Left lung (tissue), 4 donors: ENCODE measurements at regions not wholly inside any gene's neighbourhood (a gene's known extent, or its start where the extent isn't known, plus 50 kb on each side); places are given as distances from the start of the nearest gene placed in this dataset.

ENCODE experiments used
- ATAC-seq: fragments of 200-7000 bp; cut with Tn5 transposase; one replicate; pipeline ENCODE4 v1.9.1; 2020; ENCODE audit warnings: moderate library complexity
- DNase-seq, 4 donors: peaks; one replicate each; pipeline ENCODE4 v3.0.0-alpha.2; 2013 to 2020
- H3K27ac ChIP-seq, 2 donors: fragments of 200-600 bp; sonication (generic) in 1 of 2; one replicate each; pipeline versions ENCODE4 v1.5.0 to v1.8.0; 2020 to 2021
- H3K27me3 ChIP-seq, 2 donors: fragments of 200-600 bp; sonication (generic) in 1 of 2; one replicate each; pipeline versions ENCODE4 v1.5.0 to v1.8.0; 2020 to 2021
- H3K36me3 ChIP-seq, 2 donors: fragments of 200-600 bp; sonication (generic) in 1 of 2; one replicate each; pipeline versions ENCODE4 v1.5.0 to v1.8.0; 2020 to 2021
- H3K4me1 ChIP-seq, 2 donors: fragments of 200-600 bp; one replicate each; pipeline ENCODE4 v1.8.0; 2021
- H3K4me3 ChIP-seq, 2 donors: fragments of 200-600 bp; sonication (generic) in 1 of 2; one replicate each; pipeline versions ENCODE4 v1.5.0 to v1.8.0; 2020 to 2021; ENCODE audit warnings: mild to moderate bottlenecking in 1 of 2
- H3K9me3 ChIP-seq, 2 donors: fragments of 200-600 bp; sonication (generic) in 1 of 2; one replicate each; pipeline versions ENCODE4 v1.5.0 to v1.8.0; 2020 to 2021
- CTCF ChIP-seq, 2 donors: fragments of 200-600 bp; sonication (generic) in 1 of 2; IDR thresholded peaks; one replicate each; pipeline versions ENCODE4 v1.5.0 to v1.8.0; 2021; ENCODE audit warnings: antibody characterized with exemption in 2 of 2
- intact Hi-C, 2 donors: fragments of 100-400 bp; cut with DNase I; formaldehyde crosslinking; loops; one replicate each; pipeline versions ENCODE4 v1.11.2 to v1.14.2; 2022
- donor health status: DM: no; HTN: yes; CAD: no.
- donor health status: DM: no; HTN: no; CAD: no.

DNA sequence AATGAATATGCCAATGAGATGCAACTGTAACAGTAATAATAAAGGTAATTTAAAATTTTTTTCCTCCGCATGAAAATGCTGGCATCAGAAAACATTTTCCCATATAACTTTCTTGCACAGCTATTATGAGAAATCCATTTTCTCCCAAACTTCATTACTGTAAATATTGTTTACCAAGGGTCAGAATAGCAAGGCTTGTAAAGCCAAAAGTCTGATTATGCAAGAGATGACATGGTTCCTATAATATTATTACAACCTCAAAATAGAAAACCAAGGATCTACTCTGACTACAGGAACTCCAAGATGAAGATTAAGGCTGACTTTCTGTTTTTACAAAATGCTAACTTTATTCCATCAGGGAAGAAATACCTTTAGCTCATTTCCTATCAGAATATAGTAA lies 162.7 kb upstream of the CDK1 start:
- Histone ChIP-seq H3K9me3 (no peaks in the 10 kb centered on the region), H3K27me3 (no peaks in the 10 kb centered on the region), H3K27ac (no peak overlapping the region), H3K4me1 (no peaks in the 10 kb centered on the region), H3K4me3 (no peak overlapping the region), H3K36me3 (no peaks in the 10 kb centered on the region)
- intact Hi-C loops: no loop called here
- no peak for ATAC-seq
- DNase-seq: peak in 1 of 4 donors; percentile 7
- no peak for TF ChIP-seq CTCF (IDR thresholded peaks at IDR 0.05)

DNA sequence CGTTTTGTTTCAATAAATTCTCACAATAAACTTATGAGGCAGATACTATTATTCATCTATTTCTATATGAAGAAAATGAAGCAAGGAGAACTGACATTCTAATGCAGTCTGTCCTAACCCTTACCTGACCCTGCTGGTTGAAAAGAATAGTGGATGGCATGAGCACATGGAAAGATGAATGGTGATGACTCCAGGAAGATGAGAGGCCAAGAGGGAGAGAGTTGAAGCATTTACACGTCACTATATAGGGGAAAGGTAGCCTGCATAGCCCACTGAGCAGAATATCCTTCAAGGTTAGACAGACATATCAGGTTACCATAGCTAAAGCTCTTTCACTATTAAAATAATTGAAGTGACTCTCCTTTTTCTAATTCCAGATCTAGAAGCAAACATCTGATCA lies 163.9 kb upstream of the CDK1 start:
- Histone ChIP-seq H3K27me3 (no peaks in the 10 kb centered on the region), H3K4me3 (no peak overlapping the region), H3K27ac (no peak overlapping the region), H3K36me3 (no peaks in the 10 kb centered on the region), H3K4me1 (no peaks in the 10 kb centered on the region), H3K9me3 (no peaks in the 10 kb centered on the region)
- no peak for DNase-seq
- intact Hi-C loops: no loop called here
- TF ChIP-seq CTCF (IDR thresholded peaks at IDR 0.05): no peak
- ATAC-seq: no peak

DNA sequence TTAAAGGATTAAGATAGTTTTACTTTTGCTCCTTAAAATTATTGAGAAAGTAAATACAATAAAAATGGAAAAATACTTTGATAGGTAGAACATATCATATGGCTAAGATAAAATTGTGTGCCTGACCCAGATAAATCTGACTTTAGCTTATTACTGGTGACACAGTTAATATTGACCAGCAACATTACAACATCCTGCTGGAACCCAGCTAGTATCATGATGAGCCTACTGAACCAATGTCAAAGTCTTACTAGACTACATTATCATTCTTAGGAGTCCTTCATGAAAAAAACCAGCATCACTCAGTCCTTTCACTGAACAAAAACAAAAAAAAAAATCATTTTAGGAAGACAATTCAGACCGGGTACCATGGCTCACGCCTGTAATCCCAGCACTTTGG lies 164.8 kb upstream of the CDK1 start:
- DNase-seq: no peak
- Histone ChIP-seq H3K9me3 (no peaks in the 10 kb centered on the region), H3K36me3 (no peaks in the 10 kb centered on the region), H3K27ac (no peak overlapping the region), H3K4me1 (no peaks in the 10 kb centered on the region), H3K27me3 (no peaks in the 10 kb centered on the region), H3K4me3 (no peak overlapping the region)
- ATAC-seq: no peak
- TF ChIP-seq CTCF (IDR thresholded peaks at IDR 0.05): no peak
- intact Hi-C loops: no loop called here

- ATAC-seq (peak; percentile 36), DNase-seq (peak in 1 of 4 donors; percentile 61)
- Histone ChIP-seq H3K36me3 (no peaks in the 10 kb centered on the region), H3K9me3 (no peaks in the 10 kb centered on the region), H3K4me3 (no peak overlapping the region), H3K27ac (no peak overlapping the region), H3K27me3 (no peaks in the 10 kb centered on the region), H3K4me1 (no peaks in the 10 kb centered on the region)
- intact Hi-C loops: no loop called here
- no peak for TF ChIP-seq CTCF (IDR thresholded peaks at IDR 0.05)
These were observed 167.0 kb upstream of the CDK1 start for GRCh38 chr10:60611291-60611747.

- intact Hi-C loops: no loop called here
- no peaks in the 10 kb centered on the region for H3K27me3 ChIP-seq
- H3K27ac ChIP-seq: no peak overlapping the region
- H3K4me1 ChIP-seq: no peaks in the 10 kb centered on the region
- ATAC-seq (no peak), DNase-seq (no peak)
- TF ChIP-seq CTCF (IDR thresholded peaks at IDR 0.05): no peak
- H3K9me3 ChIP-seq: no peaks in the 10 kb centered on the region
- H3K36me3 ChIP-seq: no peaks in the 10 kb centered on the region
- H3K4me3 ChIP-seq: no peak overlapping the region
These were observed 170.9 kb upstream of the CDK1 start for GRCh38 chr10:60607372-60607771.
